HCT116 (cell line): ENCODE measurements at regions not wholly inside any gene's neighbourhood (a gene's known extent, or its start where the extent isn't known, plus 50 kb on each side); places are given as distances from the start of the nearest gene placed in this dataset.
"Not testable (repeated sequence)": the region's sequence is repeated elsewhere in the genome, so short reads cannot be mapped to it uniquely, and the experiment has no call there.

ENCODE experiments used
- ATAC-seq: fragments of 200-7000 bp; cut with Tn5 transposase; 2 replicates; pipeline ENCODE4 v1.9.1; 2020; ENCODE audit warnings: mild to moderate bottlenecking, moderate library complexity
- BruUV-seq: library from RNA; stranded (reverse); fragments of 400-500 nt; replicated peaks from 2 replicates; lab custom pipeline; 2021; lab: Mats Ljungman, UMichigan
- CTCF ChIA-PET: fragments of 300-600 bp; sonication (Branson Sonifier 250); formaldehyde crosslinking; loops from one replicate; lab custom pipeline; 2021; ENCODE audit warnings: antibody characterized with exemption; lab: Charles Lee
- POLR2A ChIA-PET: fragments of 300-600, 350-600 bp; sonication (Branson Sonifier 250); formaldehyde crosslinking; loops from one replicate; lab custom pipeline; 2021; ENCODE audit warnings: antibody characterized with exemption; lab: Charles Lee
- RAD21 ChIA-PET, 2 experiments: fragments of 300-600 bp; sonication (Branson Sonifier 250); formaldehyde crosslinking; loops; one replicate each; lab custom pipeline; 2023; ENCODE audit warnings: low total read pairs in 2 of 2; ENCODE audit not compliant: uncharacterized antibody in 2 of 2, unreplicated experiment in 2 of 2, low non-redundant PET in 1 of 2; lab: Charles Lee
- DNase-seq: peaks from one replicate; pipeline ENCODE4 v3.0.0-alpha.2; 2010; ENCODE audit warnings: low read depth, low spot score
- H2AFZ ChIP-seq: fragments of 200-600 bp; shearing (Covaris generic), sonication (generic); 2 replicates; pipeline ENCODE4 v1.6.1; 2017; ENCODE audit warnings: low read depth, mixed run types, mixed read lengths, antibody characterized with exemption, low read length; ENCODE audit not compliant: poor library complexity, severe bottlenecking
- H3K27ac ChIP-seq: 2 replicates; pipeline ENCODE4 v1.5.1; 2012; ENCODE audit warnings: low read depth, low read length
- H3K27me3 ChIP-seq: fragments of 200-600 bp; sonication (generic); 2 replicates; pipeline ENCODE4 v1.6.1; 2016; ENCODE audit warnings: mixed run types, low read length, mixed read lengths; ENCODE audit not compliant: insufficient read depth
- H3K36me3 ChIP-seq, 2 experiments: fragments of 200-500 bp in 1 of 2; fragments of 200-600 bp in 1 of 2; sonication (Bioruptor generic) in 1 of 2; sonication (generic) in 1 of 2; 2 replicates each; pipeline versions ENCODE4 v1.5.1 to v1.6.1; 2014 to 2016; ENCODE audit warnings: low read length in 2 of 2, inconsistent platforms in 1 of 2, mixed read lengths in 1 of 2, mixed run types in 1 of 2; ENCODE audit not compliant: insufficient read depth in 2 of 2, control insufficient read depth in 1 of 2
- H3K4me1 ChIP-seq, 2 experiments: fragments of 200-600 bp in 1 of 2; sonication (generic) in 1 of 2; 2 replicates each; pipeline versions ENCODE4 v1.5.1 to v1.6.1; 2012 to 2017; ENCODE audit warnings: low read length in 2 of 2, inconsistent platforms in 1 of 2, mild to moderate bottlenecking in 1 of 2, mixed read lengths in 1 of 2, mixed run types in 1 of 2, moderate library complexity in 1 of 2; ENCODE audit not compliant: insufficient read depth in 2 of 2, control insufficient read depth in 1 of 2
- H3K4me2 ChIP-seq: fragments of 200-600 bp; sonication (generic); 2 replicates; pipeline ENCODE4 v1.6.1; 2017; ENCODE audit warnings: mixed run types, low read length, mixed read lengths
- H3K4me3 ChIP-seq, 2 experiments: fragments of 200-600 bp in 1 of 2; sonication (generic) in 1 of 2; replicated peaks in 1 of 2; 2 replicates each; pipeline ENCODE4 v1.5.1; 2011 to 2016; ENCODE audit warnings: low read length in 2 of 2, control low read depth in 1 of 2, low read depth in 1 of 2, mild to moderate bottlenecking in 1 of 2, mixed read lengths in 1 of 2, mixed run types in 1 of 2
- H3K79me2 ChIP-seq: fragments of 200-600 bp; sonication (generic); 2 replicates; pipeline ENCODE4 v1.6.1; 2017; ENCODE audit warnings: mild to moderate bottlenecking, mixed run types, low read length, moderate library complexity, mixed read lengths; ENCODE audit not compliant: insufficient read depth
- H3K9ac ChIP-seq: fragments of 200-600 bp; sonication (generic); 2 replicates; pipeline ENCODE4 v1.6.1; 2016; ENCODE audit warnings: low read length, mixed read lengths
- H3K9me2 ChIP-seq: fragments of 200-600 bp; sonication (generic), shearing (Covaris generic); 2 replicates; pipeline ENCODE4 v1.6.1; 2017; ENCODE audit warnings: mixed run types, mild to moderate bottlenecking, moderate library complexity; ENCODE audit not compliant: insufficient read depth
- H3K9me3 ChIP-seq, 2 experiments: fragments of 200-500 bp in 1 of 2; fragments of 200-600 bp in 1 of 2; sonication (Bioruptor generic) in 1 of 2; sonication (generic) in 1 of 2; 2 replicates each; pipeline ENCODE4 v1.6.1; 2014 to 2017; ENCODE audit warnings: low read length in 2 of 2, mixed read lengths in 2 of 2, inconsistent platforms in 1 of 2, low read depth in 1 of 2, mild to moderate bottlenecking in 1 of 2, mixed run types in 1 of 2, moderate library complexity in 1 of 2; ENCODE audit not compliant: control insufficient read depth in 1 of 2, insufficient read depth in 1 of 2
- H4K20me1 ChIP-seq: fragments of 200-600 bp; sonication (generic), shearing (Covaris generic); 2 replicates; pipeline ENCODE4 v1.6.1; 2017; ENCODE audit warnings: mixed run types, mild to moderate bottlenecking, moderate library complexity; ENCODE audit not compliant: insufficient read depth
- FOSL1 ChIP-seq: IDR thresholded peaks from 2 replicates; pipeline ENCODE4 v1.6.1; 2012; ENCODE audit warnings: low read depth
- POLR2A ChIP-seq: IDR thresholded peaks from 2 replicates; pipeline ENCODE4 v1.7.0; 2011; ENCODE audit warnings: borderline replicate concordance; ENCODE audit not compliant: insufficient read depth, insufficient read length; ENCODE audit errors: extremely low read depth
- REST ChIP-seq: IDR thresholded peaks from 2 replicates; pipeline ENCODE4 v1.6.1; 2012; ENCODE audit warnings: low read depth
- SP1 ChIP-seq: IDR thresholded peaks from 2 replicates; pipeline ENCODE4 v1.6.1; 2012; ENCODE audit warnings: low read depth
- SRF ChIP-seq: IDR thresholded peaks from 2 replicates; pipeline ENCODE4 v1.6.1; 2012; ENCODE audit warnings: low read depth
- ZFX ChIP-seq: fragments of 450-650 bp; IDR thresholded peaks from 2 replicates; pipeline ENCODE4 v1.6.1; 2017
- ZNF274 ChIP-seq: fragments of 200-500 bp; sonication (Bioruptor generic); IDR thresholded peaks from 2 replicates; pipeline ENCODE4 v1.6.1; 2014; ENCODE audit warnings: mild to moderate bottlenecking, low read depth, low read length, inconsistent platforms
- intact Hi-C: fragments of 100-400 bp; cut with micrococcal nuclease; formaldehyde crosslinking; loops from 2 replicates; pipeline ENCODE4 v1.10.0; 2022
- TF ChIP-seq, protein P1 (sequence below), 3 experiments: fragments of 200-600 bp in 1 of 3; sonication (generic) in 1 of 3; IDR thresholded peaks in 2 of 3; conservative IDR thresholded peaks in 1 of 3; 2 replicates each; pipeline ENCODE4 v1.5.1; 2012 to 2017; ENCODE audit warnings: low read depth in 2 of 3, low read length in 2 of 3, antibody characterized with exemption in 1 of 3, borderline replicate concordance in 1 of 3, control low read depth in 1 of 3, mild to moderate bottlenecking in 1 of 3, mixed read lengths in 1 of 3, mixed run types in 1 of 3, moderate library complexity in 1 of 3; ENCODE audit not compliant: insufficient read depth in 1 of 3

- no peaks in the 10 kb centered on the region for H3K79me2 ChIP-seq
- BruUV-seq = no TSS peak
- no peaks in the 10 kb centered on the region for H3K9me3 ChIP-seq
- no peaks in the 10 kb centered on the region for H3K27me3 ChIP-seq
- H3K4me2 ChIP-seq = no peak overlapping the region
- intact Hi-C loops = no loop called here
- no peak overlapping the region for H2AFZ ChIP-seq
- ATAC-seq (no peak), DNase-seq (no peak)
- H3K9me2 ChIP-seq = no peaks in the 10 kb centered on the region
- CTCF ChIA-PET = no interaction called here
- no peaks in the 10 kb centered on the region for H4K20me1 ChIP-seq
- RAD21 ChIA-PET = no interaction called here
- TF ChIP-seq ZFX = no peak
- no peak for TF ChIP-seq SP1
- TF ChIP-seq FOSL1 = no peak
- no peak for TF ChIP-seq ZNF274
- TF ChIP-seq, protein P1, sequence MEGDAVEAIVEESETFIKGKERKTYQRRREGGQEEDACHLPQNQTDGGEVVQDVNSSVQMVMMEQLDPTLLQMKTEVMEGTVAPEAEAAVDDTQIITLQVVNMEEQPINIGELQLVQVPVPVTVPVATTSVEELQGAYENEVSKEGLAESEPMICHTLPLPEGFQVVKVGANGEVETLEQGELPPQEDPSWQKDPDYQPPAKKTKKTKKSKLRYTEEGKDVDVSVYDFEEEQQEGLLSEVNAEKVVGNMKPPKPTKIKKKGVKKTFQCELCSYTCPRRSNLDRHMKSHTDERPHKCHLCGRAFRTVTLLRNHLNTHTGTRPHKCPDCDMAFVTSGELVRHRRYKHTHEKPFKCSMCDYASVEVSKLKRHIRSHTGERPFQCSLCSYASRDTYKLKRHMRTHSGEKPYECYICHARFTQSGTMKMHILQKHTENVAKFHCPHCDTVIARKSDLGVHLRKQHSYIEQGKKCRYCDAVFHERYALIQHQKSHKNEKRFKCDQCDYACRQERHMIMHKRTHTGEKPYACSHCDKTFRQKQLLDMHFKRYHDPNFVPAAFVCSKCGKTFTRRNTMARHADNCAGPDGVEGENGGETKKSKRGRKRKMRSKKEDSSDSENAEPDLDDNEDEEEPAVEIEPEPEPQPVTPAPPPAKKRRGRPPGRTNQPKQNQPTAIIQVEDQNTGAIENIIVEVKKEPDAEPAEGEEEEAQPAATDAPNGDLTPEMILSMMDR (IDR thresholded peaks at IDR 0.05 in 2 of 3, conservative IDR thresholded peaks at IDR 0.05 in 1 of 3; ENCODE audit: borderline replicate concordance in 1 of 3, insufficient read depth in 1 of 3, low read depth in 2 of 3, low read length in 2 of 3) = no peak
- no peak for TF ChIP-seq REST
- TF ChIP-seq POLR2A = no peak
- no peak for TF ChIP-seq SRF
- no peak overlapping the region for H3K27ac ChIP-seq
- H3K4me3 ChIP-seq = no peak overlapping the region
- no peak overlapping the region for H3K9ac ChIP-seq
- no peaks in the 10 kb centered on the region for H3K4me1 ChIP-seq
- no peaks in the 10 kb centered on the region; a peak in 1 of 4 replicates for H3K36me3 ChIP-seq
- POLR2A ChIA-PET = no interaction called here
These were observed 1648.0 kb downstream of the STIM2 start for GRCh38 chr4:28508636-28509035.

- DNase-seq, H3K36me3 ChIP-seq, POLR2A ChIA-PET, BruUV-seq, H3K4me3 ChIP-seq, H2AFZ ChIP-seq, CTCF ChIA-PET, H3K9me3 ChIP-seq, H3K79me2 ChIP-seq, H3K27me3 ChIP-seq, H3K4me1 ChIP-seq, H3K9ac ChIP-seq, H4K20me1 ChIP-seq, H3K9me2 ChIP-seq, intact Hi-C loops, H3K4me2 ChIP-seq, H3K27ac ChIP-seq, RAD21 ChIA-PET, ATAC-seq: not testable (repeated sequence)
These were observed 1654.1 kb downstream of the STIM2 start for GRCh38 chr4:28514766-28515165.
